Hepatocyte (in vitro differentiated cells): ENCODE measurements at regions not wholly inside any gene's neighbourhood (a gene's known extent, or its start where the extent isn't known, plus 50 kb on each side); places are given as distances from the start of the nearest gene placed in this dataset.

ENCODE experiments used
- DNase-seq: peaks from one replicate; pipeline ENCODE4 v3.0.0-alpha.2; 2016; ENCODE audit warnings: low spot score
- H2AFZ ChIP-seq: fragments of 200-600 bp; sonication (generic); 2 replicates; pipeline ENCODE4 v1.6.0; 2016; ENCODE audit warnings: antibody characterized with exemption, mild to moderate bottlenecking
- H3K27ac ChIP-seq: fragments of 200-600 bp; sonication (generic); 2 replicates; pipeline ENCODE4 v1.5.1; 2016; ENCODE audit warnings: mild to moderate bottlenecking
- H3K27me3 ChIP-seq: fragments of 200-600 bp; sonication (generic); 2 replicates; pipeline ENCODE4 v1.6.1; 2016
- H3K36me3 ChIP-seq: fragments of 200-600 bp; sonication (generic); replicated peaks from 2 replicates; pipeline ENCODE4 v1.5.1; 2016; ENCODE audit warnings: low read depth; ENCODE audit not compliant: insufficient read depth
- H3K4me1 ChIP-seq: fragments of 200-600 bp; sonication (generic); 2 replicates; pipeline ENCODE4 v1.5.1; 2016; ENCODE audit warnings: mild to moderate bottlenecking, moderate library complexity; ENCODE audit not compliant: insufficient read depth
- H3K4me2 ChIP-seq: fragments of 200-600 bp; sonication (generic); 2 replicates; pipeline ENCODE4 v1.6.0; 2016
- H3K4me3 ChIP-seq: fragments of 200-600 bp; sonication (generic); 2 replicates; pipeline ENCODE4 v1.5.1; 2016; ENCODE audit warnings: mild to moderate bottlenecking
- H3K79me2 ChIP-seq: fragments of 200-600 bp; sonication (generic); 2 replicates; pipeline ENCODE4 v1.6.0; 2017; ENCODE audit warnings: mild to moderate bottlenecking
- H3K9me2 ChIP-seq: fragments of 200-600 bp; sonication (generic); replicated peaks from 2 replicates; pipeline ENCODE4 v1.6.0; 2017; ENCODE audit warnings: mild to moderate bottlenecking; ENCODE audit not compliant: insufficient read depth
- H3K9me3 ChIP-seq: fragments of 200-600 bp; sonication (generic); 2 replicates; pipeline ENCODE4 v1.5.1; 2016; ENCODE audit warnings: low read depth, mild to moderate bottlenecking
- H4K20me1 ChIP-seq: fragments of 200-600 bp; sonication (generic); 2 replicates; pipeline ENCODE4 v1.6.0; 2016; ENCODE audit warnings: mild to moderate bottlenecking; ENCODE audit not compliant: insufficient read depth, poor library complexity, severe bottlenecking
- EZH2 ChIP-seq: fragments of 200-600 bp; sonication (generic); IDR thresholded peaks from 2 replicates; pipeline ENCODE4 v1.6.1; 2016; ENCODE audit warnings: antibody characterized with exemption, mild to moderate bottlenecking, borderline replicate concordance
- EZH2phosphoT487 ChIP-seq: fragments of 200-600 bp; sonication (generic); IDR thresholded peaks from one replicate; pipeline ENCODE4 v1.6.1; 2018; ENCODE audit warnings: antibody characterized with exemption, mild to moderate bottlenecking, low read depth, moderate library complexity; ENCODE audit not compliant: unreplicated experiment, severe bottlenecking
- WGBS: methylation state at CpG from one replicate; pipeline ENCODE4 v1.1.6; 2016; ENCODE audit warnings: low lambda C conversion rate; ENCODE audit errors: missing lambda C conversion rate; 5-methylcytosine and 5-hydroxymethylcytosine counted together
- TF ChIP-seq, protein P1 (sequence below): fragments of 200-600 bp; sonication (generic); IDR thresholded peaks from 2 replicates; pipeline ENCODE4 v1.5.1; 2016; ENCODE audit warnings: antibody characterized with exemption, mild to moderate bottlenecking; ENCODE audit not compliant: poor library complexity

GRCh38 chr15:36323615-36324014, 255.8 kb upstream of the CDIN1 start:
- no peak overlapping the region for H3K4me3 ChIP-seq
- WGBS = 87% methylated on average over 3 of the region's 3 CpGs
- no peaks in the 10 kb centered on the region for H3K4me1 ChIP-seq
- H3K79me2 ChIP-seq = no peaks in the 10 kb centered on the region
- no peaks in the 10 kb centered on the region for H3K9me3 ChIP-seq
- H3K27ac ChIP-seq = no peak overlapping the region
- no peaks in the 10 kb centered on the region for H3K9me2 ChIP-seq
- H3K36me3 ChIP-seq = no peaks in the 10 kb centered on the region
- H3K4me2 ChIP-seq = no peak overlapping the region
- TF ChIP-seq EZH2 (no peak), EZH2phosphoT487 (no peak)
- TF ChIP-seq, protein P1, sequence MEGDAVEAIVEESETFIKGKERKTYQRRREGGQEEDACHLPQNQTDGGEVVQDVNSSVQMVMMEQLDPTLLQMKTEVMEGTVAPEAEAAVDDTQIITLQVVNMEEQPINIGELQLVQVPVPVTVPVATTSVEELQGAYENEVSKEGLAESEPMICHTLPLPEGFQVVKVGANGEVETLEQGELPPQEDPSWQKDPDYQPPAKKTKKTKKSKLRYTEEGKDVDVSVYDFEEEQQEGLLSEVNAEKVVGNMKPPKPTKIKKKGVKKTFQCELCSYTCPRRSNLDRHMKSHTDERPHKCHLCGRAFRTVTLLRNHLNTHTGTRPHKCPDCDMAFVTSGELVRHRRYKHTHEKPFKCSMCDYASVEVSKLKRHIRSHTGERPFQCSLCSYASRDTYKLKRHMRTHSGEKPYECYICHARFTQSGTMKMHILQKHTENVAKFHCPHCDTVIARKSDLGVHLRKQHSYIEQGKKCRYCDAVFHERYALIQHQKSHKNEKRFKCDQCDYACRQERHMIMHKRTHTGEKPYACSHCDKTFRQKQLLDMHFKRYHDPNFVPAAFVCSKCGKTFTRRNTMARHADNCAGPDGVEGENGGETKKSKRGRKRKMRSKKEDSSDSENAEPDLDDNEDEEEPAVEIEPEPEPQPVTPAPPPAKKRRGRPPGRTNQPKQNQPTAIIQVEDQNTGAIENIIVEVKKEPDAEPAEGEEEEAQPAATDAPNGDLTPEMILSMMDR = no peak
- no peak for DNase-seq
- no peaks in the 10 kb centered on the region for H4K20me1 ChIP-seq
- H2AFZ ChIP-seq = no peak overlapping the region
- H3K27me3 ChIP-seq = no peaks in the 10 kb centered on the region

DNA sequence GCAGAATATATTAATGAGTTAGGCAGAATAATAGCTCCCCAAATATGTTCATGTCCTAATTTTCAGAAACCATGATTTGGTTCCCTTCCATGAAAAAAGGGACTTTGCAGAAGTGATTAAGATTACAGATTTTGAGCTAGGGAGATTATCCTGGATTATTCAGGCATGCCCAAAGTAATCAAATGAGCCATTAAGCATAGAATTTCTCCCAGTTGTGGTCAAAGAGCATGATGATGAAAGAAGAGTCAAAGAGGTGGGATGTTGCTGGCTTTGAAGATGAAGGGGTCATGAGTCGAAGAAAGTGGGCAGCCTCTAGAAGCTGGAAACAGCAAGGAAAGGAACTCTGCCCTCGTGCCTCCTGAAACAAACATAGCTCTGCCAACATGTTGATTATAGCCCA, 254.2 kb upstream of the CDIN1 start:
- H4K20me1 ChIP-seq = no peaks in the 10 kb centered on the region
- 42% methylated on average over 2 of the region's 2 CpGs for WGBS
- H3K27ac ChIP-seq = no peak overlapping the region
- H3K4me2 ChIP-seq = no peak overlapping the region
- H2AFZ ChIP-seq = no peak overlapping the region
- no peaks in the 10 kb centered on the region for H3K36me3 ChIP-seq
- no peaks in the 10 kb centered on the region for H3K9me3 ChIP-seq
- H3K9me2 ChIP-seq = no peaks in the 10 kb centered on the region
- H3K27me3 ChIP-seq = no peaks in the 10 kb centered on the region
- H3K4me3 ChIP-seq = no peak overlapping the region
- H3K4me1 ChIP-seq = no peaks in the 10 kb centered on the region
- no peak for DNase-seq
- TF ChIP-seq, protein P1 = no peak
- no peak for TF ChIP-seq EZH2phosphoT487
- no peak for TF ChIP-seq EZH2
- no peaks in the 10 kb centered on the region for H3K79me2 ChIP-seq

- Histone ChIP-seq H3K4me2 (no peak overlapping the region), H4K20me1 (no peaks in the 10 kb centered on the region), H2AFZ (no peak overlapping the region), H3K4me1 (no peaks in the 10 kb centered on the region), H3K4me3 (no peak overlapping the region), H3K36me3 (no peaks in the 10 kb centered on the region), H3K9me3 (no peaks in the 10 kb centered on the region), H3K79me2 (no peaks in the 10 kb centered on the region), H3K27me3 (no peaks in the 10 kb centered on the region), H3K9me2 (no peaks in the 10 kb centered on the region), H3K27ac (no peak overlapping the region)
- TF ChIP-seq EZH2 = no peak
- TF ChIP-seq, protein P1 = no peak
- no peak for TF ChIP-seq EZH2phosphoT487
- no peak for DNase-seq
- WGBS = 92% methylated on average over 9 of the region's 9 CpGs
These were observed 249.8 kb upstream of the CDIN1 start for GRCh38 chr15:36329592-36329991.

DNA sequence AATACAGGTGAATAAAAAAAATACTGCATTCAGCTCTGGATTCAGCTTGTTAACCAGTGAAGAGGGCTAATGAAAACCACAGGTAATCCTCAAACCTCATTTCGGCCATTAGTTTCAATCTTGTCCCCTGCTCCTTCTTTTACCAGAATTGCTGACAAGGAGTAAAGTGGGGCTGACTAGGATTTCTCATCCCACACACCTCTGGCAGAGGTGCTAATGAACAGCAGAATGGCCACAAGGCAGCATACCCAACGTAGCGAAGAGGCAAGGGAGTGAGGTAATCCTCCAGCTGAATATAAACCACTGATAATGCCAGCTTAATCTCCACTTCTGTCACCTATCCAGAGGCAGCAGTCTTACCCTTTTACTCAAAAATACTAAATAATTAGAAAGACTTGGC, 248.8 kb upstream of the CDIN1 start:
- Histone ChIP-seq H3K27ac (no peak overlapping the region), H4K20me1 (no peaks in the 10 kb centered on the region), H3K9me2 (no peaks in the 10 kb centered on the region), H2AFZ (no peak overlapping the region), H3K4me3 (no peak overlapping the region), H3K4me2 (no peak overlapping the region), H3K27me3 (no peaks in the 10 kb centered on the region), H3K36me3 (no peaks in the 10 kb centered on the region), H3K9me3 (no peaks in the 10 kb centered on the region), H3K4me1 (no peaks in the 10 kb centered on the region), H3K79me2 (no peaks in the 10 kb centered on the region)
- TF ChIP-seq EZH2 (no peak), EZH2phosphoT487 (no peak)
- TF ChIP-seq, protein P1 = no peak
- no peak for DNase-seq
- WGBS = 63% methylated on average over 3 of the region's 3 CpGs
